Upper lobe of left lung (tissue), 4 donors: ENCODE measurements at regions not wholly inside any gene's neighbourhood (a gene's known extent, or its start where the extent isn't known, plus 50 kb on each side); places are given as distances from the start of the nearest gene placed in this dataset.
"Not testable (repeated sequence)": the region's sequence is repeated elsewhere in the genome, so short reads cannot be mapped to it uniquely, and the experiment has no call there.

Experiments
- EP300 ChIP-seq, 4 donors: sonication (generic); formaldehyde crosslinking; IDR thresholded peaks; one replicate each; pipeline ENCODE4 v1.5.1; 2017; ENCODE audit warnings: antibody characterized with exemption in 4 of 4, control low read depth in 2 of 4
- POLR2A ChIP-seq, 4 donors: fragments of 450-650 bp; IDR thresholded peaks; one replicate each; pipeline ENCODE4 v1.5.1; 2016 to 2017; ENCODE audit warnings: antibody characterized with exemption in 4 of 4, mild to moderate bottlenecking in 2 of 4
- POLR2AphosphoS5 ChIP-seq, 2 donors: sonication (generic); formaldehyde crosslinking; IDR thresholded peaks; one replicate each; pipeline ENCODE4 v1.5.1; 2017; ENCODE audit warnings: antibody characterized with exemption in 2 of 2

- not testable (repeated sequence) for TF ChIP-seq EP300, POLR2AphosphoS5, POLR2A (IDR thresholded peaks at IDR 0.05)
Measured at GRCh38 chr16:70061671-70062218, 52.4 kb upstream of the PDPR start.
